H9 (cell line): ENCODE measurements at regions not wholly inside any gene's neighbourhood (a gene's known extent, or its start where the extent isn't known, plus 50 kb on each side); places are given as distances from the start of the nearest gene placed in this dataset.

Experiments used
- DNase-seq: peaks from one replicate; pipeline ENCODE4 v3.0.0-alpha.2; 2017
- H2AFZ ChIP-seq: one replicate; pipeline ENCODE4 v1.6.1; 2013; ENCODE audit warnings: mild to moderate bottlenecking, low read length, control low read depth, moderate library complexity
- H2AK5ac ChIP-seq: 2 replicates; pipeline ENCODE4 v1.6.1; 2013; ENCODE audit warnings: low read length, control low read depth, mixed read lengths; ENCODE audit not compliant: insufficient read length
- H2BK120ac ChIP-seq: one replicate; pipeline ENCODE4 v1.6.1; 2013; ENCODE audit warnings: low read depth, mild to moderate bottlenecking, low read length, control low read depth, inconsistent platforms; ENCODE audit not compliant: poor library complexity, severe bottlenecking
- H2BK12ac ChIP-seq: 2 replicates; pipeline ENCODE4 v1.6.1; 2013; ENCODE audit warnings: low read length, control low read depth, mixed read lengths, low read depth; ENCODE audit not compliant: insufficient read length
- H2BK15ac ChIP-seq: 2 replicates; pipeline ENCODE4 v1.6.1; 2013; ENCODE audit warnings: low read depth, low read length, control low read depth
- H2BK20ac ChIP-seq: one replicate; pipeline ENCODE4 v1.6.1; 2013; ENCODE audit warnings: low read depth, mild to moderate bottlenecking, low read length, control low read depth, inconsistent platforms; ENCODE audit not compliant: poor library complexity, severe bottlenecking
- H2BK5ac ChIP-seq: 2 replicates; pipeline ENCODE4 v1.6.1; 2013; ENCODE audit warnings: low read length, control low read depth, mixed read lengths; ENCODE audit not compliant: insufficient read length
- H3K14ac ChIP-seq: 2 replicates; pipeline ENCODE4 v1.6.1; 2013; ENCODE audit warnings: low read length, control low read depth; ENCODE audit not compliant: insufficient read depth
- H3K18ac ChIP-seq: 2 replicates; pipeline ENCODE4 v1.6.1; 2013; ENCODE audit warnings: low read depth, mild to moderate bottlenecking, mixed read lengths, low read length, control low read depth; ENCODE audit not compliant: insufficient read length
- H3K23ac ChIP-seq: 2 replicates; pipeline ENCODE4 v1.6.1; 2013; ENCODE audit warnings: low read length, control low read depth, mixed read lengths, low read depth; ENCODE audit not compliant: insufficient read length
- H3K23me2 ChIP-seq: 2 replicates; pipeline ENCODE4 v1.6.1; 2013; ENCODE audit warnings: low read depth, mild to moderate bottlenecking, mixed read lengths, low read length, control low read depth; ENCODE audit not compliant: insufficient read length, poor library complexity, severe bottlenecking
- H3K27ac ChIP-seq: 2 replicates; pipeline ENCODE4 v1.5.1; 2013; ENCODE audit warnings: low read length, control low read depth, mixed read lengths, low read depth; ENCODE audit not compliant: insufficient read length
- H3K27me3 ChIP-seq: 2 replicates; pipeline ENCODE4 v1.6.1; 2013; ENCODE audit warnings: low read length, control low read depth, inconsistent platforms; ENCODE audit not compliant: insufficient read depth
- H3K4ac ChIP-seq: 2 replicates; pipeline ENCODE4 v1.6.1; 2013; ENCODE audit warnings: low read depth, mild to moderate bottlenecking, control low read depth, inconsistent platforms, low read length, moderate library complexity
- H3K4me1 ChIP-seq: 2 replicates; pipeline ENCODE4 v1.6.1; 2013; ENCODE audit warnings: low read length, control low read depth, inconsistent platforms; ENCODE audit not compliant: insufficient read depth
- H3K4me2 ChIP-seq: 2 replicates; pipeline ENCODE4 v1.6.1; 2013; ENCODE audit warnings: low read length, control low read depth, mixed read lengths; ENCODE audit not compliant: insufficient read length, insufficient read depth
- H3K56ac ChIP-seq: 2 replicates; pipeline ENCODE4 v1.6.1; 2013; ENCODE audit warnings: low read depth, mild to moderate bottlenecking, mixed read lengths, low read length, control low read depth; ENCODE audit not compliant: insufficient read length
- H3K79me1 ChIP-seq: 2 replicates; pipeline ENCODE4 v1.6.1; 2013; ENCODE audit warnings: low read depth, mild to moderate bottlenecking, moderate library complexity, low read length, control low read depth, inconsistent platforms; ENCODE audit not compliant: insufficient read depth, poor library complexity, severe bottlenecking
- H3K79me2 ChIP-seq: 2 replicates; pipeline ENCODE4 v1.6.1; 2013; ENCODE audit warnings: low read length, control low read depth, inconsistent platforms; ENCODE audit not compliant: insufficient read depth
- H3K9ac ChIP-seq: 2 replicates; pipeline ENCODE4 v1.6.1; 2013; ENCODE audit warnings: low read length, control low read depth, mixed read lengths; ENCODE audit not compliant: insufficient read length; ENCODE audit errors: extremely low read depth
- H3K9me3 ChIP-seq: one replicate; pipeline ENCODE4 v1.6.1; 2013; ENCODE audit warnings: low read depth, low read length, inconsistent platforms; ENCODE audit not compliant: control insufficient read depth
- H3T11ph ChIP-seq: one replicate; pipeline ENCODE4 v1.6.1; 2013; ENCODE audit warnings: mild to moderate bottlenecking, low read length, control low read depth, inconsistent platforms
- H4K20me1 ChIP-seq: one replicate; pipeline ENCODE4 v1.6.1; 2013; ENCODE audit not compliant: control insufficient read depth, insufficient read length, insufficient read depth
- H4K5ac ChIP-seq: 2 replicates; pipeline ENCODE4 v1.6.1; 2013; ENCODE audit warnings: low read depth, mild to moderate bottlenecking, mixed read lengths, low read length, control low read depth; ENCODE audit not compliant: insufficient read length
- H4K8ac ChIP-seq: replicated peaks from 2 replicates; pipeline ENCODE4 v1.6.1; 2013; ENCODE audit warnings: low read length, control low read depth, mixed read lengths, low read depth; ENCODE audit not compliant: insufficient read length
- H4K91ac ChIP-seq: 2 replicates; pipeline ENCODE4 v1.6.1; 2013; ENCODE audit warnings: low read depth, mild to moderate bottlenecking, moderate library complexity, mixed read lengths, low read length, control low read depth; ENCODE audit not compliant: insufficient read length
- H3K27ac Mint-ChIP-seq, 3 experiments: 2 replicates in 2 of 3; 3 replicates in 1 of 3; pipeline ENCODE4 v1.8.0; 2020 to 2021; ENCODE audit warnings: mixed read lengths in 3 of 3, mild to moderate bottlenecking in 1 of 3, moderate library complexity in 1 of 3
- H3K27me3 Mint-ChIP-seq: 2 replicates; pipeline ENCODE4 v1.8.0; 2021; ENCODE audit warnings: low read depth, mild to moderate bottlenecking, moderate library complexity, mixed read lengths
- H3K36me3 Mint-ChIP-seq, 3 experiments: 2 replicates in 2 of 3; 3 replicates in 1 of 3; pipeline ENCODE4 v1.8.0; 2020 to 2021; ENCODE audit warnings: low read depth in 3 of 3, mixed read lengths in 3 of 3; ENCODE audit not compliant: insufficient read depth in 1 of 3
- H3K4me1 Mint-ChIP-seq, 2 experiments: 2 replicates each; pipeline ENCODE4 v1.8.0; 2020; ENCODE audit warnings: mixed read lengths in 2 of 2
- H3K4me3 Mint-ChIP-seq, 2 experiments: 2 replicates in 1 of 2; 3 replicates in 1 of 2; pipeline ENCODE4 v1.8.0; 2020 to 2021; ENCODE audit warnings: mild to moderate bottlenecking in 2 of 2, mixed read lengths in 2 of 2, moderate library complexity in 1 of 2
- H3K9me3 Mint-ChIP-seq, 2 experiments: 2 replicates in 1 of 2; 3 replicates in 1 of 2; pipeline ENCODE4 v1.8.0; 2020; ENCODE audit warnings: mild to moderate bottlenecking in 2 of 2, mixed read lengths in 2 of 2, moderate library complexity in 1 of 2
- WGBS: extraction: QIAGEN DNeasy Blood & Tissue Kit; methylation state at CpG from one replicate; pipeline ENCODE4 v1.1.7; 2013; ENCODE audit warnings: missing lambda C conversion rate, low lambda C conversion rate, mixed read lengths; ENCODE audit not compliant: insufficient read length; ENCODE audit errors: extremely low coverage; 5-methylcytosine and 5-hydroxymethylcytosine counted together
- TF ChIP-seq, protein P1 (sequence below): fragments of 200-600 bp; sonication (generic); conservative IDR thresholded peaks from 3 replicates; pipeline ENCODE4 v1.8.0; 2021; ENCODE audit warnings: antibody characterized with exemption, mild to moderate bottlenecking

DNA sequence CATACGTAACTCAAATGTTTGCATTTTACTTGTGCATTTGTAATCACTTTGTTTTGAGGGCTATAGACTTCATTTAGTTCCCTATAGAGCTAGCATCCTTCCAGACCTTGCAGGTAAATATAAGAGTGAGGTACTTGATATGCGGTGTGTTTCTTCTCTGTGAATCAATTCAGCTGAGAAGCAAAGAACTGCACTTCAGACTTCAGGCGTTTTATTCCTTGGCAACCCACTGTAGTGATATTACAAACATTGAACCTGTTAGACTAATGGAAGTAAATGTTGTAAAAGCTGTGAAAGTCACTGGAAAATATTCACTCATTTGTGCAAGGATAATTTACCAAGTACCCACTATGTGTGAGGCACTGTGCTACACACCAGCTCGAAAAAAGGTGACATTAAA lies 94.1 kb upstream of the CHL1 start:
- Mint-ChIP-seq H3K27me3 (no peaks in the 10 kb centered on the region), H3K4me1 (peaks cover 24 to 52% of the 10 kb centered on the region in 2 experiments), H3K9me3 (no peaks in the 10 kb centered on the region), H3K27ac (no peak overlapping the region), H3K4me3 (no peak overlapping the region), H3K36me3 (no peaks in the 10 kb centered on the region)
- H4K8ac ChIP-seq = no peak overlapping the region
- no peak overlapping the region for H2BK15ac ChIP-seq
- no peak overlapping the region for H3K4ac ChIP-seq
- no peaks in the 10 kb centered on the region for H4K20me1 ChIP-seq
- no peaks in the 10 kb centered on the region for H3K27me3 ChIP-seq
- TF ChIP-seq, protein P1, sequence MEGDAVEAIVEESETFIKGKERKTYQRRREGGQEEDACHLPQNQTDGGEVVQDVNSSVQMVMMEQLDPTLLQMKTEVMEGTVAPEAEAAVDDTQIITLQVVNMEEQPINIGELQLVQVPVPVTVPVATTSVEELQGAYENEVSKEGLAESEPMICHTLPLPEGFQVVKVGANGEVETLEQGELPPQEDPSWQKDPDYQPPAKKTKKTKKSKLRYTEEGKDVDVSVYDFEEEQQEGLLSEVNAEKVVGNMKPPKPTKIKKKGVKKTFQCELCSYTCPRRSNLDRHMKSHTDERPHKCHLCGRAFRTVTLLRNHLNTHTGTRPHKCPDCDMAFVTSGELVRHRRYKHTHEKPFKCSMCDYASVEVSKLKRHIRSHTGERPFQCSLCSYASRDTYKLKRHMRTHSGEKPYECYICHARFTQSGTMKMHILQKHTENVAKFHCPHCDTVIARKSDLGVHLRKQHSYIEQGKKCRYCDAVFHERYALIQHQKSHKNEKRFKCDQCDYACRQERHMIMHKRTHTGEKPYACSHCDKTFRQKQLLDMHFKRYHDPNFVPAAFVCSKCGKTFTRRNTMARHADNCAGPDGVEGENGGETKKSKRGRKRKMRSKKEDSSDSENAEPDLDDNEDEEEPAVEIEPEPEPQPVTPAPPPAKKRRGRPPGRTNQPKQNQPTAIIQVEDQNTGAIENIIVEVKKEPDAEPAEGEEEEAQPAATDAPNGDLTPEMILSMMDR = no peak
- no peak overlapping the region for H3K18ac ChIP-seq
- no peak overlapping the region for H2BK120ac ChIP-seq
- no CpG with 5 or more reads among the region's 4 CpGs for WGBS
- no peak overlapping the region for H4K5ac ChIP-seq
- H3K9ac ChIP-seq = no peak overlapping the region
- H4K91ac ChIP-seq = no peak overlapping the region
- H3K79me2 ChIP-seq = no peaks in the 10 kb centered on the region
- H2AFZ ChIP-seq = no peak overlapping the region
- H3K23ac ChIP-seq = no peak overlapping the region
- peaks cover 4% of the 10 kb centered on the region; the same call in 1 of the 2 replicates for H3K4me1 ChIP-seq
- no peaks in the 10 kb centered on the region for H3K9me3 ChIP-seq
- DNase-seq = no peak
- H2BK5ac ChIP-seq = no peak overlapping the region
- H3K27ac ChIP-seq = no peak overlapping the region
- no peak overlapping the region for H3T11ph ChIP-seq
- no peak overlapping the region for H3K4me2 ChIP-seq
- no peak overlapping the region for H3K56ac ChIP-seq
- no peaks in the 10 kb centered on the region for H3K23me2 ChIP-seq
- H2BK12ac ChIP-seq = no peak overlapping the region
- H2AK5ac ChIP-seq = no peak overlapping the region
- no peak overlapping the region for H3K14ac ChIP-seq
- no peaks in the 10 kb centered on the region for H3K79me1 ChIP-seq
- H2BK20ac ChIP-seq = no peak overlapping the region
